ENCODE measurements at regions not wholly inside any gene's neighbourhood (a gene's known extent, or its start where the extent isn't known, plus 50 kb on each side); places are given as distances from the start of the nearest gene placed in this dataset.

DNA sequence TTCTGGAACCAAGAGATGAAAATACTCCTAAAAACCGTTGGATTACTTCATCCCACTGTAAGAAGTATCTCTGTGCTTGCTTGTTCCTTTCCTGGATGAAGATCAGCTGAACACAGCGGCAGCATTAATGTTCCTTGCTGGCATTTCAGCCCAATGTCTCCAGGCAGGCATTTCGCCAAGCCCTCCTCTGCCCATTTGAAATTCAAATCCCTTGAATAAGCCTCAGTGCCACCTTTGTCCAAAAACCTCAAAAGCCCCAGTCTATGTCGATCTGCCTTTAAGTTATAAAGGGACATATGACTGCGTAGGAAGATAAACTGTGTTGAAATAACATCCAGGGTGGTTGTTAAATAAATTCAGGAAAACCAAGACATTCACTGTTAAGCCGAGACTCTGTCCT lies 156.8 kb upstream of the PDZRN3 start:
- TF ChIP-seq, protein P1, sequence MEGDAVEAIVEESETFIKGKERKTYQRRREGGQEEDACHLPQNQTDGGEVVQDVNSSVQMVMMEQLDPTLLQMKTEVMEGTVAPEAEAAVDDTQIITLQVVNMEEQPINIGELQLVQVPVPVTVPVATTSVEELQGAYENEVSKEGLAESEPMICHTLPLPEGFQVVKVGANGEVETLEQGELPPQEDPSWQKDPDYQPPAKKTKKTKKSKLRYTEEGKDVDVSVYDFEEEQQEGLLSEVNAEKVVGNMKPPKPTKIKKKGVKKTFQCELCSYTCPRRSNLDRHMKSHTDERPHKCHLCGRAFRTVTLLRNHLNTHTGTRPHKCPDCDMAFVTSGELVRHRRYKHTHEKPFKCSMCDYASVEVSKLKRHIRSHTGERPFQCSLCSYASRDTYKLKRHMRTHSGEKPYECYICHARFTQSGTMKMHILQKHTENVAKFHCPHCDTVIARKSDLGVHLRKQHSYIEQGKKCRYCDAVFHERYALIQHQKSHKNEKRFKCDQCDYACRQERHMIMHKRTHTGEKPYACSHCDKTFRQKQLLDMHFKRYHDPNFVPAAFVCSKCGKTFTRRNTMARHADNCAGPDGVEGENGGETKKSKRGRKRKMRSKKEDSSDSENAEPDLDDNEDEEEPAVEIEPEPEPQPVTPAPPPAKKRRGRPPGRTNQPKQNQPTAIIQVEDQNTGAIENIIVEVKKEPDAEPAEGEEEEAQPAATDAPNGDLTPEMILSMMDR (IDR thresholded peaks at IDR 0.05; ENCODE audit: control extremely low read depth, extremely low read depth, low read depth, missing control alignments) = no peak
- DNase-seq (ENCODE audit: extremely low spot score) = no peak
- CTCF ChIA-PET = no interaction called here
- POLR2A ChIA-PET = no interaction called here

DNA sequence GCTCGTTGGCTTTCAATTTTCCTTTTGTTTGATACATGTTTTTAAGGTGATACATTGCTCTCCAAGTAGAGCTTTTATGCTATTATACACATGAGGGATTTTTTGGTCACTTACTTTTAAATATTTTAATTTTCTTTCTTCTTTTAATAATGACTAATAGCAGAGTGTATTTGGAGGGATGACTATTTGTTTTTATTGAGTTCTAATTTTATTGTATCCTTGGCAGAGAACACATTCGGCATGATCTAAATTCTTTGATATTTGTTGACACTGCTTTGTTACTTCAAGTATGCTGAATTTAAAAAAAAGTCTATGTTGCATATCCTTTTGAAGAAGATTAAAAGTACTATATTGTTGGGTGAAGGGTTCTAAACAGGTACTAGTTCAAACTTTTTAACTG lies 149.9 kb upstream of the PDZRN3 start:
- no peak for DNase-seq (ENCODE audit: extremely low spot score)
- POLR2A ChIA-PET = no interaction called here
- TF ChIP-seq, protein P1 (IDR thresholded peaks at IDR 0.05; ENCODE audit: control extremely low read depth, extremely low read depth, low read depth, missing control alignments) = no peak
- CTCF ChIA-PET = no interaction called here

DNA sequence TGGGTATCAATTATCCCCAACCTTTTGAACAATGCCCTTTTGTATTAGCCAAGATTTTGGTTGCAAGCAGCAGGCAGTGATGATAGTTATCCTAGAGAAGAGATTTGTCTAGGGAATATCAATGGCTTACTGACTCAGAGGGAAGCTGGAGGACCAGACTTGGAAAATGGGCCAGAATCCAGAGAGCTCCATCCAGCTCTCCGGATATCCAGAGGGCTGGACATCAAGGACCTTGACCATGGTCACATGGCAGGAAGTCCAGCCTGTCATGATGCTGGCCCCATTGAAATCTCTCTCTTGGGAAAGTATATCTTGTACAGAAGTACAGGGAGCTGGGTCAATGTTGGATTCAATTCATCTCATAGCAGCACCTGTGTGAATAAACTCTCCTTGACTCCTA lies 148.5 kb upstream of the PDZRN3 start:
- TF ChIP-seq, protein P1 (IDR thresholded peaks at IDR 0.05; ENCODE audit: control extremely low read depth, extremely low read depth, low read depth, missing control alignments) = no peak
- no peak for DNase-seq (ENCODE audit: extremely low spot score)
- POLR2A ChIA-PET = no interaction called here
- CTCF ChIA-PET = no interaction called here

- POLR2A ChIA-PET = no interaction called here
- TF ChIP-seq, protein P1 (IDR thresholded peaks at IDR 0.05; ENCODE audit: control extremely low read depth, extremely low read depth, low read depth, missing control alignments) = no peak
- CTCF ChIA-PET = interaction anchor here (0.7 kb wide), 1 partner anchor 11 kb away, joined by 3 read pairs; no protein-coding TSS in a partner anchor
- DNase-seq (ENCODE audit: extremely low spot score) = no peak
Measured at GRCh38 chr3:73772076-73772886, 147.5 kb upstream of the PDZRN3 start.

DNA sequence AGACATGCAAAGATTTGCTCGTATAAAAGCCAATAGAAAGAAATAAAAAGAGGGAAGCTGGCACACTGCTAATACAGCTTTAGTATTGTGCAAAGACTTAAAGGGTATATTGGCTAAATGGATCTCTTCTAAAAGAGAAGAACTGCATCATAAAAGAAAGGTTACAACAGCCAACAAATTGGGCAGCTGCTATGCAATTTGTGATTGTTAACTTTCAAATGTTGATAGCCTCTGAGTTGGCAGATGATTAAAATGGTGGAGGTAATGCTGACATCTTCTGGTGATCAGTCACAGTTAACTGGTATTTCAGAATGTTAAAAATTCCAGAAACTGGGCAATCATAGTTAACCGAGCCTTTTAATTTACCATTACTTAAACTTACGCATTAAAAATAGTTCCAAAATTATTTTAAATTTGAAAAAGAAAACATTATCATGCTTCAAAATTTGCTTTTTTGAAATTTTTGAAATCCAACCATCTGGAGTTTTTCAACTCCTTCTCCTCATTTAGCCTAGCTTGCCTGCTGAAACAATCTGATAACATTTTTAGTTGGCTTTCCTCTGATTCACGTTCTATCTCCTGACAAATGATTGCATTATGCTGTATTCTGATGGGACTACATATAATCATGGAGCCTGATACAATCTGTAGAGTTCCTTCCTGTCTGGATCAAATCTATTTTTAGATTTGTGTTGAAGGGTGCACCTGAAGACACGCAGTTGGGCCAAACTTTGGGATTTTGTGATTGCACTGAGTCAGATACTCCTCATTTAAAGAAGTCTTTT lies 144.0 kb upstream of the PDZRN3 start:
- ChIA-PET POLR2A (no interaction called here), CTCF (no interaction called here)
- DNase-seq (ENCODE audit: extremely low spot score) = no peak
- TF ChIP-seq, protein P1 (IDR thresholded peaks at IDR 0.05; ENCODE audit: control extremely low read depth, extremely low read depth, low read depth, missing control alignments) = no peak

DNA sequence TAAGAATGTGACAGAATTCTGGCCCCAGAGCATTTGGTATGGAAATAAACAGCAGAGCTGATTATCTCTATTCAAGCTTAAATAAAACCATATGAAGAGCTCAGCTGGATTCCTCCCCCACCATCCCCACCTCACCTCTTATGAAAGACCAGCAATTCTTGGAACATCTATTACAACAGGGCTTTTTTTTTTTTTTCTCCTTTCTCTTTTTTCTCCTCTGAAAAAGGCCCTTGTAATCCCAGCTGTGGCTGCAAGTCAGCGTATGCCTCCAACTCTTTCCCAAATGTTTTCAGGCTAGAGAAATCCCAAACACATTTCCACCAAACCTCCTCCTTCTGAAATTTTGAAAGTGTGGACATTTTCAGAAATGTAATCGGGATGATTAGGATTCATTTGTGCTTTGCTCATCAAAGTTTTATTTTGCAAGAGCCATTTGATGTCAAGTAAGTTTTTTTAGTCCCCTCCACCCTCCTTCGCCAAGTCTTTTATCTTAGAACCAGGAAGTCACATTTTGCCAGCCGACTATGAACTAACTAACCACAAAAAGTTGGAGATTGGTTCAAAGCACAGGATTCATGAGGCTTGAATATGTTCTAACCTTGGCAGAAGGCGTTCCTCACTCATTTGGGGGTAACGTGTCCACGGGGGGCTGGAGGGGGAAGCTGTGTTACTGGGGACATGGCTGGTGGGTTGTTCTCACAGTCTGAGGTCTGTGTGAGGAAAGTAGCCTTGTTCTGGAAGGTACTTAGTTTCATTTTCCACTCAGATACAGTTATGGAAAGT lies 142.0 kb upstream of the PDZRN3 start:
- ChIA-PET POLR2A (no interaction called here), CTCF (no interaction called here)
- no peak for DNase-seq (ENCODE audit: extremely low spot score)
- TF ChIP-seq, protein P1 (IDR thresholded peaks at IDR 0.05; ENCODE audit: control extremely low read depth, extremely low read depth, low read depth, missing control alignments) = no peak

Measured in GM10248 (cell line).